Smooth muscle cell (in vitro differentiated cells): ENCODE measurements at regions not wholly inside any gene's neighbourhood (a gene's known extent, or its start where the extent isn't known, plus 50 kb on each side); places are given as distances from the start of the nearest gene placed in this dataset.

ENCODE experiments used
- DNase-seq: peaks from one replicate; lab custom pipeline; 2025; ENCODE audit not compliant: unreplicated experiment; lab: John Stamatoyannopoulos, UW
- H2AFZ ChIP-seq: fragments of 200-600 bp; sonication (generic); 2 replicates; pipeline ENCODE4 v1.6.0; 2016; ENCODE audit warnings: antibody characterized with exemption, low read depth, mild to moderate bottlenecking
- H3F3A ChIP-seq: fragments of 200-600 bp; sonication (generic); 2 replicates; pipeline ENCODE4 v1.6.0; 2017; ENCODE audit warnings: antibody characterized with exemption, low read depth
- H3K27ac ChIP-seq: fragments of 200-600 bp; sonication (generic); 2 replicates; pipeline ENCODE4 v1.5.1; 2016; ENCODE audit warnings: low read depth, mild to moderate bottlenecking
- H3K27me3 ChIP-seq: fragments of 200-600 bp; sonication (generic); 2 replicates; pipeline ENCODE4 v1.6.1; 2016; ENCODE audit warnings: low read depth, mild to moderate bottlenecking
- H3K36me3 ChIP-seq: fragments of 200-600 bp; sonication (generic); 2 replicates; pipeline ENCODE4 v1.5.1; 2016; ENCODE audit warnings: low read depth
- H3K4me1 ChIP-seq: fragments of 200-600 bp; sonication (generic); 2 replicates; pipeline ENCODE4 v1.5.1; 2016; ENCODE audit warnings: low read depth
- H3K4me2 ChIP-seq: fragments of 200-600 bp; sonication (generic); 2 replicates; pipeline ENCODE4 v1.6.0; 2016; ENCODE audit warnings: mild to moderate bottlenecking
- H3K4me3 ChIP-seq: fragments of 200-600 bp; sonication (generic); 2 replicates; pipeline ENCODE4 v1.5.1; 2016; ENCODE audit warnings: mild to moderate bottlenecking
- H3K79me2 ChIP-seq: fragments of 200-600 bp; sonication (generic); 2 replicates; pipeline ENCODE4 v1.6.0; 2016; ENCODE audit warnings: low read depth, mild to moderate bottlenecking
- H3K9ac ChIP-seq: fragments of 200-600 bp; sonication (generic); 2 replicates; pipeline ENCODE4 v1.6.0; 2016; ENCODE audit warnings: low read depth
- H3K9me3 ChIP-seq: fragments of 200-600 bp; sonication (generic); replicated peaks from 2 replicates; pipeline ENCODE4 v1.5.1; 2016; ENCODE audit warnings: low read depth
- H4K20me1 ChIP-seq: fragments of 200-600 bp; sonication (generic); 2 replicates; pipeline ENCODE4 v1.6.0; 2016; ENCODE audit warnings: low read depth
- CTCF ChIP-seq: fragments of 200-600 bp; sonication (generic); IDR thresholded peaks from 2 replicates; pipeline ENCODE4 v1.5.1; 2017; ENCODE audit warnings: borderline replicate concordance, mild to moderate bottlenecking, antibody characterized with exemption; ENCODE audit not compliant: insufficient read depth, poor library complexity, severe bottlenecking
- WGBS: methylation state at CpG from one replicate; pipeline ENCODE4 v1.1.7; 2016; ENCODE audit warnings: low lambda C conversion rate; 5-methylcytosine and 5-hydroxymethylcytosine counted together

- H3K9me3 ChIP-seq, result peaks cover 14% of the 10 kb centered on the region
- H3K4me3 ChIP-seq, result no peak overlapping the region
- WGBS, result 94% methylated on average over 4 of the region's 4 CpGs
- H3K4me1 ChIP-seq, result no peaks in the 10 kb centered on the region
- H3F3A ChIP-seq, result no peaks in the 10 kb centered on the region
- no peaks in the 10 kb centered on the region for H3K36me3 ChIP-seq
- H3K4me2 ChIP-seq, result no peak overlapping the region
- H4K20me1 ChIP-seq, result no peaks in the 10 kb centered on the region
- TF ChIP-seq CTCF, result no peak
- H2AFZ ChIP-seq, result no peak overlapping the region
- H3K27me3 ChIP-seq, result no peaks in the 10 kb centered on the region
- H3K9ac ChIP-seq, result no peak overlapping the region
- H3K27ac ChIP-seq, result no peak overlapping the region
- DNase-seq, result no peak
- H3K79me2 ChIP-seq, result no peaks in the 10 kb centered on the region
These were observed 175.5 kb downstream of the SNX19 start for GRCh38 chr11:130740819-130741218.

DNA sequence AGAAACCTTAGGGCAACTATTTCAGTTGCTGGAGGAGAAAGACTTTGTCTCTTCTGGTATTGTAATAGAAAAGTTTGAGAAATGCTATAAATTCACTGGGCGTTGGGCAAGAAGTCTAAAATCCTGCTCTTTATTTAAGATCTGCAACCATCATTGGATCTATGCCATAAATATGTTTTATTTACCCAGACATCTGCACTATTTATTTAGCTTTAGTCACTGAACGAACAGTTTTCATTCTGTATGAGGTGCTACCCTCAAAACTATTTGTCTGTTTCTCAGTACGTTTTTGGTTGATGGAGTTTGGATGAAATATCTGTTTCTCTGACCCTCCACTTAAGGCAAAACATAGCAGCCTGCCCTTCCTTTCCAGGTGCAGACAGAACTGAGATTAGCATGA is 171.5 kb downstream of the SNX19 start:
- H3F3A ChIP-seq, result no peaks in the 10 kb centered on the region
- H4K20me1 ChIP-seq, result no peaks in the 10 kb centered on the region
- no peaks in the 10 kb centered on the region for H3K4me1 ChIP-seq
- no peaks in the 10 kb centered on the region for H3K79me2 ChIP-seq
- WGBS, result 96% methylated on average over 3 of the region's 3 CpGs
- H3K27me3 ChIP-seq, result no peaks in the 10 kb centered on the region
- no peak overlapping the region for H3K4me3 ChIP-seq
- TF ChIP-seq CTCF, result no peak
- no peak overlapping the region for H3K27ac ChIP-seq
- no peak overlapping the region for H3K9ac ChIP-seq
- no peak overlapping the region for H2AFZ ChIP-seq
- H3K4me2 ChIP-seq, result no peak overlapping the region
- H3K9me3 ChIP-seq, result peaks cover 14% of the 10 kb centered on the region
- no peaks in the 10 kb centered on the region for H3K36me3 ChIP-seq
- DNase-seq, result no peak

GRCh38 chr11:130749216-130749615 is 167.1 kb downstream of the SNX19 start:
- Histone ChIP-seq H3K36me3 (no peaks in the 10 kb centered on the region), H3K4me2 (no peak overlapping the region), H4K20me1 (no peaks in the 10 kb centered on the region), H3K4me1 (no peaks in the 10 kb centered on the region), H3K79me2 (no peaks in the 10 kb centered on the region), H3F3A (no peaks in the 10 kb centered on the region), H3K9ac (no peak overlapping the region), H3K27me3 (no peaks in the 10 kb centered on the region), H2AFZ (peak overlapping the region; percentile 1), H3K9me3 (no peaks in the 10 kb centered on the region), H3K4me3 (no peak overlapping the region), H3K27ac (no peak overlapping the region)
- WGBS, result 77% methylated on average over 2 of the region's 2 CpGs
- no peak for DNase-seq
- no peak for TF ChIP-seq CTCF

DNA sequence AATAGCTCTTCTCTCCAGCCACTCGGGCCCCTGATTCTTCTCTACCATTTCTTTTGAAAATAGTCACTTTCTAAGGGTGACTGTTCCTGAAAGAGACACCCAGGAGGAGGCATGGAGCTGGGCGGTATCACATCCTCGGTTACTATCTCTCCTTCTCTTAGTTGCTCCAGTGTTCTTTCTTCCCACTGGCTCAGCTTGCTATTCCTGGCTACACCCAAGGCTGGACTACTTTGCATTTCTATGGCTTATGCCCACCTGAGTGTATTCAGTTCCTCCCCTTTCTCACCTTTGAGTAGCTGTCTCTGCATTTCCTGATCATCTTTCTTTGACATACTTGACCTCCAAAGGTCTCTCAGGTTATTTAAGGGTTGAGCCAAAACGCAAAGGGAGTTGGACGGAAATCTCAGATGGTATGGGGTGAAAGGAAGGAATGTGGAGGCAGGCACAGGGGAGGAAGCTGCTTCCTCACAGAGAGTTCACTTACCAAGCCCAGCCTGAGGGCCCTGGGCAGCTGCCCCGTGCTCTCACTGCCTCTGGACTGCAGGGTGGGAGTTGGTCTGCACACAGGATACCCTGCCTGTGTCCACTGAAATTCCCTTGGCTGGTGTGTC is 155.7 kb downstream of the SNX19 start:
- H4K20me1 ChIP-seq, result no peaks in the 10 kb centered on the region
- peaks cover 31% of the 10 kb centered on the region for H3K27me3 ChIP-seq
- H3K79me2 ChIP-seq, result no peaks in the 10 kb centered on the region
- WGBS, result 40% methylated on average over 6 of the region's 6 CpGs
- H3F3A ChIP-seq, result no peaks in the 10 kb centered on the region
- no peak overlapping the region for H3K27ac ChIP-seq
- no peak overlapping the region for H2AFZ ChIP-seq
- H3K4me2 ChIP-seq, result no peak overlapping the region
- no peaks in the 10 kb centered on the region for H3K9me3 ChIP-seq
- no peak for DNase-seq
- H3K4me1 ChIP-seq, result peaks cover 14% of the 10 kb centered on the region
- no peak for TF ChIP-seq CTCF
- H3K36me3 ChIP-seq, result no peaks in the 10 kb centered on the region
- no peak overlapping the region for H3K4me3 ChIP-seq
- H3K9ac ChIP-seq, result no peak overlapping the region
